GDM1 (cell line): ENCODE measurements at regions not wholly inside any gene's neighbourhood (a gene's known extent, or its start where the extent isn't known, plus 50 kb on each side); places are given as distances from the start of the nearest gene placed in this dataset.
A peak's percentile ranks its signal among the peaks of the same experiment; 100 is the strongest.

ENCODE experiments used
- DNase-seq: peaks from one replicate; lab custom pipeline; 2025; lab: John Stamatoyannopoulos, UW

DNA sequence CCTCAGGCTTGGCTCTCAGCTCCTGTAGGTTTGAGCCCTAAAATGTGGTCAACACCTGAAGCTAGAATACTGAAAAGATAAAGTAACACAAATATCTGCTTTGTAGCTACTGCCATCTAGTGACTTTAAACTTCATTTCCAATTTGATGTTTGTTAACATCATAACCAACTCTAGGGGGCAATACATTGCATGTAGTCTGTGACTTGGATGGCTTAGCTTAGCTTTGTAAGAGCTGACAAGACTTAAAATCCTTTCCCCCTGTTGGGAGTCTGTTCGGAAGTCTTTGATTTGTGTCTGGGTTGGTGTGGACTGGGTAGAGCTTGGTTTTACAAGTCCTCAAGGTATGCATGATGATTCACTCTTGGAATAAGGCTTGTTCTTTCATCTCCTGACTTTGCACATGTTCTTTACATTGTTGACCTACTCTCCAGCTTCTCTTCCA lies 51.7 kb downstream of the SCN11A start:
- peak; percentile 19 for DNase-seq

DNA sequence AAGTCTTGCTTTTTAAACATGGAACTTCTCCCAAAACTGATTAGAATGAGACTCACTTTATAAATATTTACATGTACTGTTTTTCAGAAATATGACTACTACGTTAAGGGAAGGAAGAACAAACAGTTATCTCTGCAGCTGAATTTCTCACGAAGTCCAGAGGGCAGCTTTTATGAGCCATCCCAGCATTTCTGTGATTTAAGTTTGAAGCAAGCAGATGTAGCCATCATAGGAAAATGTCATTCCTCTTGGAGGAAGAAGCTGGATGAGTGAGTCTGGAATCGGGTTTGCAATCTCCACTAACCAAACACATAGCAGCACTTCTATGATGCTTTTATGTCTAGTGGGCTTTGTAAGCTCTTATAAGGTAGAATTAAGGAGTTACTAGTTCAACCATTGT lies 53.7 kb downstream of the SCN11A start:
- no peak for DNase-seq

- no peak for DNase-seq
These were observed 55.6 kb downstream of the SCN11A start for GRCh38 chr3:38996193-38996592.

GRCh38 chr3:38994251-38994650 lies 57.5 kb downstream of the SCN11A start:
- DNase-seq = no peak

GRCh38 chr3:38992117-38992760 lies 59.5 kb downstream of the SCN11A start:
- DNase-seq = no peak

DNA sequence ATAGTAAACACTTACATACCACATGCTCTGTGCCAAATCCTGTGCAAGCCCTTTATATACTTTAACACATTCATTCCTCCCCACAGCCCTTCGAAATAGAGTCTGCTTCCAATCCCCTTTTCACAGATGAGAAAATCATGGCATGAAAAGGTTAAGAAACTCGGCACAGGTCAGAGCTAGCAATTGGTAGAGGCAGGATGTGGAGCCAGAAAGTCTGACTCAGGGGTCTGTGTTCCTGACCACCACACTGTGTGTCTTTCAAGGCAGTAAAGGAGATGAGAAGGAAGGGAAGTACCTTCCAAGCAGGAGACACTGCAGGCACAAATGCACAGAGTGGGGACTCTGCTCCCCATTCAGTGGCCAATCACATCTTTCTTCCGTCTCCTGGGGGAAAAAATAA lies 61.1 kb downstream of the SCN11A start:
- no peak for DNase-seq

DNA sequence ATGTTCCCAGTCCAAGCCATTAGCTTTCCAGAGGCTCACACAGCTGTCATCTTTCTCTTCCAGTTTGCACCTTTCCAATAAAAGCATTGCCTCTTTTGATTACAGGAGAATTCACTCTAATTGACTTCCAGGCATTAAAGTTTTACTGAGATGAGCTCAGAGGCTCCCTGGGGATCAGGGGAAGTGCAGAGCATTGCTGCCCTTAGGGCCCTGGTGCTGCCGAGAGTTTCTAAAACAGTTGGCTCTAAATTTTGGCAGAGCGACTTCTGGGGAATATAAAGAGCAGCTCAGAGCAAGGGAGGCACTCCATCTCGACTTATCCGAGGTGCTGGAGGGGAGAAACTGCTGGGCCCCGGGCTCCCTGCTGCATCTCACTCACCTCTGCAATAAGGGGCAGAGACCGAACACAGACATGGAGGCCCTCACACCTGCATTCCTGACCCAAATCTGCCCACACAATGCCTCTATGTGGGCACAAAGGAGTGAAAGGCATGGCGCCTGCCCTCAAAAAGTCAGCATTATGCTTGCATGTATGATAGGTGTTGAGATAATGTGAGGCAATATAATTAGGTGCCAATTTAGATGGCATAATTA lies 61.7 kb downstream of the SCN11A start:
- no peak for DNase-seq

DNA sequence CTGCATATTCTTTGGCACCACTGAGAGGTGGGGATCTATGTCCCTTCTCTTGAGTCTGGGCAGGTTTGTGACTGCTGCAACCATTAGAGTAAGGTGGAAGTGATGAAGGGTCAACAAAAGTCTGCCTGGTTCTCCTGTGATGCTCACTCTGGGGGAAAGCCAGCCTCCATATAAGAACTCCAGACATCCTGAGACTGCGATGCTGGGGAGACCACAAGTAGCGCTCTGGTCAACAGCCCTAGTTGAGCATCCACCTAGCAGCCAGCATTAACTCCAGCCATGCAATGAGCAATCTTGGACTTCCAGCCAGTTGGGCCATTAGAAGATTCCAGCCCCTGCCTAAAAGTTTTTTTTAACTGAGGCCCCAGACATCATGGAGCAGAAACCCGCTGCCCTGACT lies 62.8 kb downstream of the SCN11A start:
- DNase-seq = no peak

GRCh38 chr3:38987456-38987855 lies 64.3 kb downstream of the SCN11A start:
- no peak for DNase-seq

DNA sequence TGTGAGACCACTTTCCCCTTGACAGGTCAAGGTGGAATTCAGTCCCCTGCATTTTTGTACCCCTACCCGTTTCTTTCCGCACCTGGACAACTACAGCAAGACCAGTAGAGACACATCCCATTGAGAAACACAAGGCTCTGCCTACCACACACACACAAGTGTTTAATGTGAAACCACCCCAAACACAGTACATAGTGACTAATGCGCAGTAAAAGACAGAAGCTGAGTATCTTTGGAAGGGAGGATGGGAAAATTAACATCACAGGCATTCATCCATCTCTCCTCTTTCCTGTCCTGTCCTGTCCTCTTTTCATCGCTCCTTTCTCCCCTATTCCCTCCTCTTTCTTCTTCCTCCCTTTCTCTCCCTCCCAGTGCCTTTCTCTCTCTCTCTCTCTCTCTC lies 64.8 kb downstream of the SCN11A start:
- DNase-seq = no peak

DNA sequence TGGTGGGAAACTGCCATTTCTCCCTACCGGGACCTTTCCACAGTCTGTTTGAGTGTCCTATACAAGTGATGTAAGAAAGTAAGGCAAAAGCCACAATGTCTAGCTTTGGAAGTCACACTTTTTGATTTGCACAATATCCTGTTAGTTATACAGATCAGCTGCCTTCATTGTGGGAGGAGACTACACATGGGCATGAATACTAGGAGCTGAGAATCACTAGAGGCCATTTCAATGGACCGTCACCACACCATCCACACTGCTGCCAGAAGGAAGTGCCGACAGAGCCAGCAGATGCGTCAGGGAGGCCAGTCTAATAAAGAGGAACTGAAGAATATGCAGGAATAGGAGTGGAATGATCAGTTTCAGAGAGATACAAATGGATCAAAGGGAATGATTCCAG lies 65.8 kb downstream of the SCN11A start:
- DNase-seq = no peak

- DNase-seq = no peak
These were observed 66.2 kb downstream of the SCN11A start for GRCh38 chr3:38985581-38985980.

DNA sequence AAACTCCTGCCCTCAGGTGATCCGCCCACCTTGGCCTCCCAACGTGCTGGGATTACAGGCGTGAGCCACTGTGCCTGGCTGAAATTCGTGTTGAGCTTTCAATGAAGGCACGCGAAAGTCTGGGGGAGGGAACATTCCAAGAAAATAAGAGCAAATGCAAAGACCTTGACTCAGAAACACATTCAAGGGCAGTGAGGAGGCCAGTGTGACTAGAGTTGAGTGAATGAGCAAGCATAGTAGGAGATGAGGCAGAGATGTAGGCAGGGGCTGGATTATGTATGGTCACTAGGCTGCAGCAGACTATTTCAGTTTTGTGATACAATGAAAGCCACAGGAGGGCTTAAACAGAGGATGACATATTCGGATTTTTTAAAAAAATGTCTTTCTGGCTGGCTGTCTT lies 67.0 kb downstream of the SCN11A start:
- no peak for DNase-seq

DNA sequence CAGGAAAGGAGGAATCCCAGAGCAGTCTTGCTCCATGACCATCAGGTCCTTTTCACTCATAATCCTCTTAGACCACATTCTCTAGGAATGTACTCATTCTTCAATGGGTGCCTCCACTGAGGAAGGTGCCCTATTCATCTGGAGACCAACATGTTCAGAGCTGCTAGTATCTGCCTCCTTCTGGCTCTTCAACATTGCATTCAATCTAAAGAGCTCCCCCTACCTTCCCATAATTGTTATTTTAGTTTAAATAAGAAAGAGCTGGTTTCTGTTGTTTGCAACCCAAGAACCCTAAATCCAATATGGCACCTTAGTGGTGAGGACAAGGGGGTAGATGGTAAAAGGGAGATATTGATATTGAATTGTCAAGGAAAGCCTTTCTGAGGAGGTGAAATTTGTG lies 67.6 kb downstream of the SCN11A start:
- no peak for DNase-seq

- no peak for DNase-seq
These were observed 70.8 kb downstream of the SCN11A start for GRCh38 chr3:38980938-38981337.

- DNase-seq = no peak
These were observed 73.0 kb downstream of the SCN11A start for GRCh38 chr3:38978729-38979128.

- DNase-seq = no peak
These were observed 80.7 kb downstream of the SCN11A start for GRCh38 chr3:38970851-38971638.

GRCh38 chr3:38969317-38970235 lies 82.2 kb downstream of the SCN11A start:
- no peak for DNase-seq

- no peak for DNase-seq
These were observed 82.9 kb downstream of the SCN11A start for GRCh38 chr3:38968891-38969290.

DNA sequence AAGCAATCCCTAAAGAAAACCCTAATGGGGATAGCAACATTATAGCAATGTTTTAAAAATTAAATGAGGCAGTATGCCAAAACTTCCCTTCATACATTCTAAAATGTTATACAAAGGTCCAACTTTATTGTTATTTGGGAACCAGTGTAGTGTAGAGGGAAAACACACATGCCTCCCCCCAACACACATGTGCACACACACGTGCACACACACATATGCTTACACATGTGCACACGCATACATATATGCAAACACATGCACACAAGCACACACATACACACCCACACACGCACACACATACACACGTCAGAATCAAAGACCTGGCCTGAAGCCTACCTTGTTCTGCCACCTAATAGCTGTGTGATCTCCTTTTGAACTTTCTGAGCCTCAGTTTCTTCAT lies 83.3 kb downstream of the SCN11A start:
- no peak for DNase-seq

DNA sequence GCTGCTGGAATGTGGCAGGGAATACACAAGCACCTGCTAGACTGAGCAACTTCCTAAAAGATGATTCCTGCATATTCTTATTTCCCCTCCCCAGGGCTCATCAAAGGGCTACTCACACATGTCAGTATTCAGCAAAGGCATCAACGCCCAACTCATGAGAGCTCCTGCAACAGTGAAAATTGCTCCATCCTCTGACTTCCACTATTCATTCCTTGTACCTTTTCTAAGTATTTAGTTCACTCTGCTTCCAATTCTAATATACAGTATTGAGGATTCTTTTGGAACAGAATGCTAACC lies 84.1 kb downstream of the SCN11A start:
- DNase-seq = no peak
